Stimulated activated memory B cell treated with anti-CD40 and anti-IgM and Interleukin-4, amounts not matched to agents 10 μg/mL and 1 μg/mL and 100 μg/mL, for 72 hours (primary cell): ENCODE measurements at regions not wholly inside any gene's neighbourhood (a gene's known extent, or its start where the extent isn't known, plus 50 kb on each side); places are given as distances from the start of the nearest gene placed in this dataset.

Experiments used
- ATAC-seq: fragments of 150-1000 bp; cut with Tn5 transposase; 2 replicates; pipeline ENCODE4 v1.10.0; 2021
- H3K27ac Mint-ChIP-seq: one replicate; pipeline ENCODE4 v1.8.0; 2022; ENCODE audit warnings: mild to moderate bottlenecking, mixed read lengths
- H3K27me3 Mint-ChIP-seq: one replicate; pipeline ENCODE4 v1.8.0; 2022; ENCODE audit warnings: mixed read lengths
- H3K36me3 Mint-ChIP-seq: one replicate; pipeline ENCODE4 v1.8.0; 2022; ENCODE audit warnings: mixed read lengths
- H3K4me1 Mint-ChIP-seq: one replicate; pipeline ENCODE4 v1.8.0; 2022; ENCODE audit warnings: mixed read lengths
- H3K4me3 Mint-ChIP-seq: one replicate; pipeline ENCODE4 v1.8.0; 2022; ENCODE audit warnings: mild to moderate bottlenecking, moderate library complexity, mixed read lengths
- H3K9me3 Mint-ChIP-seq: one replicate; pipeline ENCODE4 v1.8.0; 2022; ENCODE audit warnings: mixed read lengths

DNA sequence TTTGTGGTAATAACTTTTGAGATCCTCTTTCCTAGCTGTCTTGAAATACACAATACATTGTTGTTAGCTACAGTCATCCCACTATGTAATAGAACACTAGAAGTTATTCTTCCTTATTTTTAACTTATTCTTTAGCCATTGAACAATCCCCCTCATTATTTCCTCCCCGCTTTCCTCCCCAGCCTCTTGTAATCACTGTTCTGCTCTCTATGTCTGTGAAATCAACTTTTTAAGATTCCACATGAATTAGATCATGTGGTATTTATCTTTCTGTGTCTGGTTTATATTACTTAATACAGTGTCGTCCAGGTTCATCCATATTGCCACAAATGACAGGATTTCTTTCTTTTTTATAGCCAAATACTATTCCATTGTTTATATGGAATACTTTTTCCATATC, 72.9 kb downstream of the SLC10A2 start:
- H3K36me3 Mint-ChIP-seq: no peaks in the 10 kb centered on the region
- H3K4me3 Mint-ChIP-seq: no peak overlapping the region
- H3K27me3 Mint-ChIP-seq: no peaks in the 10 kb centered on the region
- ATAC-seq: no peak
- H3K9me3 Mint-ChIP-seq: peaks cover 11% of the 10 kb centered on the region
- no peaks in the 10 kb centered on the region for H3K4me1 Mint-ChIP-seq
- H3K27ac Mint-ChIP-seq: no peak overlapping the region

DNA sequence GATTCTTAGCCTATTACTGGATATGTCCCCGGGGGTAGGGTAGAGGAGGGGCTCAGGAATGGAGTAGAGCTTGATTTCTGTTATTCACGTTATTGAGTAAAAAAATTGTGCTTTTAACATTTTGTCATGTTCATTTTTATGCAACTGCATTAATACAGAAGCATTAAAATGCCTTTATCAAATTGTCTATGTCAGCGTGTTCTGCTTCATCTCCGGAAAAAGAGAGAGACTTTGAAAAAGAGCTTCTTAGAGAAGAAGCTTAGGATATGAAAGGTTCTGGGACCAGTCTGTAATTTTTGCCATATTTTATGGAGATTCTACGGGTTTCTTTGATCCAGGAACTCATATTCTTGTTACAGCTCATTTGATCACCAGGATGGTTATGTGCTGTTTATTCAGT, 82.0 kb downstream of the SLC10A2 start:
- no peaks in the 10 kb centered on the region for H3K4me1 Mint-ChIP-seq
- no peak for ATAC-seq
- H3K27me3 Mint-ChIP-seq: no peaks in the 10 kb centered on the region
- H3K27ac Mint-ChIP-seq: no peak overlapping the region
- H3K9me3 Mint-ChIP-seq: peaks cover 17% of the 10 kb centered on the region
- no peak overlapping the region for H3K4me3 Mint-ChIP-seq
- no peaks in the 10 kb centered on the region for H3K36me3 Mint-ChIP-seq

DNA sequence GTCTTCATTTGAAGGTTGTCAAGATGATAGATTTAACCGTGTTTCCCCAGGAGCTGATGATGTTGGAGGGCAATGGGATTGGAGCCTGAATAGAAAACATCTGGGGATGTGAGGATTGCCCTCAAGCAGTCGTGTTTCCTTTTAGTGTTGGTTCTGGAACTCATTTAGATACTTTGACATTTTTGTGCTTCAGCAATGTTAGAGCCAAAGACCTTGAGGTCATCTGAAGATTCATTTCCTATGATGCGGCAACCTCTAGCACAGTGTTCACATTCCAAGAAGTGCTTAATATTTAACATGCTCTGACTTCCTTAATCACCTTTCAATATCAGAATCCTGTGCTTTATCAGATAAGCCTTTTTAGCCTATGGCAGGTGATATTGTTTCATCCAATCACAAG, 82.7 kb downstream of the SLC10A2 start:
- no peak overlapping the region for H3K4me3 Mint-ChIP-seq
- no peak for ATAC-seq
- H3K36me3 Mint-ChIP-seq: no peaks in the 10 kb centered on the region
- peaks cover 13% of the 10 kb centered on the region for H3K9me3 Mint-ChIP-seq
- no peak overlapping the region for H3K27ac Mint-ChIP-seq
- no peaks in the 10 kb centered on the region for H3K4me1 Mint-ChIP-seq
- no peaks in the 10 kb centered on the region for H3K27me3 Mint-ChIP-seq

DNA sequence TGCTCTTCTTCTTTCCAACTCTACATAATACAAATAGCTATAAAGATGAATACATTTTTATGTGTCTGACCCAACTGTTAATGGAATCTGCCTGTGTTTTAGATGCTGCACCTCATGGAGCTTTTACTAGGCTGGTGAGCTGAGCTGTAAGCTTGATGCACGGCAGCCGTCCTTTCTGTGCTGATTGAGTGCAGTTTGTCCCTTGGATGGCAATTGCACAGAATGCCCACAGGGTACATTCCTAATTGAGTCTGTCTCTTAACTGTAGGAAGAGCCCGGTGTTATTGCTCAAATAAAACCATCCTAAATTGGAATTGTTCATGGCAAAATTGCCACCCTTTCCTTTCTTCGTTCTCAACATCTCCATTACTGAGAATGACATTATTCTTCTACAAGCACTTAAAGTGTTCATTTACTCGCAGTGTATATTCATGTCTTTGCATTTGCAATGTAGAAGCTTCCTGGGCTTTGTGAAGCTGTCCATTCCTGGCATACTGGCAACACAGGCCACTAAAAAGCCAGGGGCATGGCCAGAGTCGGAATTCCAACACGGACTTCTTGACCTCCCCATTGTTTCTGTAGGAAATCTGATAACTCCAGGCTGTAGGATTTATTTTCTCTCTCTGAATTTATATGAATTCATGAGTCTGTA, 85.8 kb downstream of the SLC10A2 start:
- Mint-ChIP-seq H3K27ac (no peak overlapping the region), H3K4me1 (no peaks in the 10 kb centered on the region), H3K27me3 (no peaks in the 10 kb centered on the region), H3K9me3 (no peaks in the 10 kb centered on the region), H3K4me3 (no peak overlapping the region), H3K36me3 (no peaks in the 10 kb centered on the region)
- ATAC-seq: no peak

DNA sequence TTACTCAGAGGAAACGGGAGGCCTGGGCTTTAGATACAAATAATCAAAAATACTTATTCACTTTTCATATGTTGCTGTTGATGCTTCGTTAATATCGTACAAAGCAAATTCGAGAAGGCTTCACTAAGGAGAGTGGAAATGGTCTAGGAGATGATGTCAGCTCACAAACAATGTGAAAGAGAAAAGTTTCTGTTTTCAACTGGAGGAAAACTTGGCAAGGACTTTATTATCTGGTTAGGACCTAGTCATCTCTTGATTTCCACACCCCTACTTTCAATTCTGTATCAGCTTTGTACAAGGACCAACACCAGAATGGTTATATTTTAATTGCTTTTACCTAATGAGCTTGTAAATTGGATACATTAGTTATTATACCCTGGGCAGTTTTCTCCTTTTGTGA, 88.0 kb downstream of the SLC10A2 start:
- no peak overlapping the region for H3K4me3 Mint-ChIP-seq
- no peaks in the 10 kb centered on the region for H3K4me1 Mint-ChIP-seq
- H3K27me3 Mint-ChIP-seq: no peaks in the 10 kb centered on the region
- no peaks in the 10 kb centered on the region for H3K9me3 Mint-ChIP-seq
- no peak for ATAC-seq
- H3K27ac Mint-ChIP-seq: no peak overlapping the region
- H3K36me3 Mint-ChIP-seq: no peaks in the 10 kb centered on the region

DNA sequence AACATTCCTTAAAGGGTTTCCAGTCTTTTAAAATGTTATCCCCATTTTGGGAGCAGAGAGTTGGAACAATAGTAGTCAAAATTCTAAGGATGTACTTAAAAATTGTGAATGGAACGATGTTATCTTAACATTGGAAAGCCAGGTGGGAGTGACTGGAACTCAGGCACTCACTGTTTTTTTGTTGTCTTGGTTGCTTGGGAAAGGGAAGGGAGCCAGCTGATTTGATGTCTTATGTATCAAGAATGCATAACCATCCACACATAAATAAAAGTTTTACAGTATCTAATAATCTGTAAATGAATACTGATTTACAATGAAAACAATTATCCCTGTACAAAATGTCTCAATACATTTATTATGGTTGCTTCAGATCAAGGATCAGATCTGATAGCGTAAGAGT, 88.7 kb downstream of the SLC10A2 start:
- Mint-ChIP-seq H3K4me3 (no peak overlapping the region), H3K27ac (no peak overlapping the region), H3K36me3 (no peaks in the 10 kb centered on the region)

DNA sequence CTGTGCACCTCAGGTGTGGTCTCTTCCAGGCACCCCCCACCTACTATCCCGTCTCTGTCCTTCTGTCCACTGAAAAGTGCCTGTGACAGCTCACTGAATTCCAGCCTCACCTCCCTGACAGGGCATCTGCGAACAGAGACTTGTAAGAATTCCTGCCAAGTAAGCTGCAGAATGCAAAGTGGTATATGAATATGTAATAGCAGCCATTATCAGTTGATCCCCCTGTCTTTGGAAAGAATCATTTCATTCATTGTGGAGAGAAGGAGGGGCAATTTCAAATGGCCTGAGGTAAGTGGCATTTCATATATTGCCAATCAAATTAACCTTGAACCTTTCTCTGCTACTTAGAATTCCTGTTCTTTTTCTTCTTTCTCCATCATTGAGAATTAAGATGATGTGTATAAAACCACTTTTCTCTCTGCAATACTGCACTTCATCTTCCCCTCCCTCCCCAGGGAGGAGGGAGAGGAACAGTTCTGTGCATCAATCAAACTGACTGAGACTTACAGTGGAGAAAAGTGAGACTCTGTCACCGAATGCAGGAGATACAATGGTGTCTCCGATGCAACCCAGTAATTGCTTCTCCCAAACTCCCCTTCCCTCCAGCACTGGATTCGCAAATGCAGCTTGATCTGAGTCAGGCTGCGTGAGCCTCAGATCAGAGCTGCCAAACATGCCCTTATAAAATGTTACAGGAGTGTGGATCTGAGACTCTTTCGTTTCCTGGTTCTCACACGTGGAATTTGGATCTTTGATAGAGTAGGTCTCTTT, 91.7 kb downstream of the SLC10A2 start:
- Mint-ChIP-seq H3K9me3 (no peaks in the 10 kb centered on the region), H3K27ac (no peak overlapping the region), H3K4me3 (no peak overlapping the region), H3K36me3 (no peaks in the 10 kb centered on the region), H3K27me3 (no peaks in the 10 kb centered on the region), H3K4me1 (no peaks in the 10 kb centered on the region)
- ATAC-seq: no peak

More for the DNA sequence above, 88.7 kb downstream of the SLC10A2 start:
- Mint-ChIP-seq H3K27me3 (no peaks in the 10 kb centered on the region), H3K9me3 (no peaks in the 10 kb centered on the region), H3K4me1 (no peaks in the 10 kb centered on the region)
- no peak for ATAC-seq

DNA sequence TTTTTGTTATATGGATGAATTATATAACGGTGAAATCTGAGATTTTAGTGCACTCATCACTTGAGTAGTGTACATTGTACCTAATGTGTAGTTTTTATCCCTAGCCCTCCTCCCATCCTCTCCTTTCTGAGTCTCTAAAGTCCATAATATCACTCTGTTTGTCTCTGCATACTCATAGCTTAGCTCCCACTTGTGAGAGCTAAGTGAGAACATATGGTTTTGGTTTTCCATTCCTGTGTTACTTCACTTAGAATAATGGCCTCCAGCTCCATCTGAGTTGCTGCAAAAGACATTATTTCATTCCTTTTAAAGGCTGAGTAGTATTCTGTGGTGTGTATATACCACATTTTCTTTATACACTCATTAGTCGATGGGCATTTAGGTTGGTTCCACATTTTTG, 94.0 kb downstream of the SLC10A2 start:
- no peak for ATAC-seq
- Mint-ChIP-seq H3K4me3 (no peak overlapping the region), H3K27ac (no peak overlapping the region), H3K9me3 (no peaks in the 10 kb centered on the region), H3K27me3 (no peaks in the 10 kb centered on the region), H3K36me3 (no peaks in the 10 kb centered on the region), H3K4me1 (peaks cover 6% of the 10 kb centered on the region)

DNA sequence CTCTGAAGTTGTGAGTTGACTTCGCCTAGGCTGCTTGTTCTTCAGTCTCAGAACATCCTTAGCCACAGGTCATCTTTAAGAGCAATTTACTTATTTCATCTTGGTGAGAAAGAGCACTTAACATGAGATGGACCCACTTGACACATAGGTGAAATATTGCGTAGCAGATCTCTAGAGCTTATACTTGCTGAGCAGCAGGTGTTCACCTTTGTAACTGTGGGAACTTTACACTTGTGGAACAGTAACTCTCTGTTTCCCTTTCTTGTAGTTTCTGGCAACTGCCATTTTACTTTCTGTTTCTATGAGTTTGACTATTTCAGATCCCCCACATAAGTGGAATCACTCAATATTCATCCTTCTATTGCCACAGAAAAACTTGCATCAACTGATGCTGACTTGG, 95.7 kb downstream of the SLC10A2 start:
- no peak for ATAC-seq
- Mint-ChIP-seq H3K4me1 (peaks cover 6% of the 10 kb centered on the region), H3K4me3 (no peak overlapping the region), H3K27me3 (no peaks in the 10 kb centered on the region), H3K27ac (no peak overlapping the region), H3K36me3 (no peaks in the 10 kb centered on the region), H3K9me3 (no peaks in the 10 kb centered on the region)

DNA sequence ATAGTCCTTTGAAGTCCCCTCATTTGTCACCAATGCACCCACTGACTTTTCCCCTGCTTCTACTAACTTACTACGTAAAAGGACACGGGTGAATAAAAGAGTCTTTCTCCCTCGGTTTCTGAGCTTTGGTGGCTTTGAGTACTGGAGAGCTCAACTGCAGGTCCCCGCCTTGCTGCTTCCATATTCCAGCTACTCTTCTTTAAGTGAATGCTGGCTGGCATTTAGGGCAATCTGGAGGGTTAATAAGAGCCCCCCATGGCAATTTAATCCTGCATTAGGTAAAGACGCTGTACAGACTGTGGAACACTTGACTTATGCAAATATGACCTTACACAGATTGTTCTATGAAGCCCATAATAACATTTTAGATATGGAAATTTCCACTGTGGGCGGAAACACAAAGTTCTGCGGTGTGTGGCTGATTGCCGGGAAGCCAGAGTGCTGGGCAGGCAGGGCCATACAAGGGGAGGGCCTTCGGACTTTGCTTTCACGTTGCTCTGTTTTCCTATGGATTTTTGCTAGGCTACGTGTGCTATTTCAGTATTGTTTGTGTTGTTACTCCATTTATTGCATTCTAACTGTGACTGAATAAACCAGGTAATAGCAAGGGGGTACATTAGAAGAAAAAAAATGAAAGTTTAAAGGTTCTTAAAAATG, 97.5 kb downstream of the SLC10A2 start:
- Mint-ChIP-seq H3K27me3 (no peaks in the 10 kb centered on the region), H3K9me3 (no peaks in the 10 kb centered on the region), H3K27ac (no peak overlapping the region), H3K4me1 (peaks cover 6% of the 10 kb centered on the region), H3K36me3 (no peaks in the 10 kb centered on the region), H3K4me3 (no peak overlapping the region)
- peak; percentile 31 for ATAC-seq

DNA sequence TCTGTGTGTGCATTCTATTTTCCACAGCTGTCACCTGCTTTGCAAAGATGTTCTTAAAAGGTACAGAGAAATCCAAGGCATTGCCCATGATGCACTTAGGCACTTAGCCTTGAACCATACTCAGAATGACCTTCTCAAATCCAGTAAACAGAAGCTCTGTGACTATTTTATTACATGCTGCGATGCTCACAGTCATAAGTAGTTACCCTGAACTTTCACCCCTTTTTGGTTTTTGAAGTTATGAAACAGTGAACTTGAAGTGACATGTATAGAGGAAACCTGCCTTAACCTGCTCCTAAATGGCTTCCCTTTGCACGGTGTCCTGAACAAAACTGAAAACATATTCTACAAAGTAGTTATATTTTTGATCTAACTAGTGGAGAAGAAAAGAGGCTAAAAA, 100.4 kb downstream of the SLC10A2 start:
- Mint-ChIP-seq H3K27me3 (no peaks in the 10 kb centered on the region), H3K36me3 (no peaks in the 10 kb centered on the region), H3K9me3 (peaks cover 6% of the 10 kb centered on the region), H3K4me3 (no peak overlapping the region), H3K4me1 (peaks cover 6% of the 10 kb centered on the region), H3K27ac (no peak overlapping the region)
- ATAC-seq: no peak

DNA sequence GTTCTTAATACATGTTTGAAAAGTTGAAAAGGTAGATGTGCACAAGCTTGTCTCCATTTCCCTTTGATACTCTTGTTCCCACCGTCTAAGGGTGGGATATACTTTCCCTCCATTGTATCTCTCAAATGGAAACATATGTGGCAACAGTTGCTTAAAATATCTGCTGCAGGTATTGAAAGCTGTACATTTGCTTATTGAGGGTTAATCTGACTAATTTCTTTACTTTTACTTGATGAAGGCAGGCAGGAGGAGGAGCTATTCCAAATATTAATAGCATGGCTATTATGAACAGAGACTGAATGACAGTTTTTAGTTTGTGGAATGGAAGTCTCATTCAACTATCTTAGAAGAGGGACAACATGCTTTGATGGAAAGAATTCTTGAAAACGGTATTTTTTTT, 103.8 kb downstream of the SLC10A2 start:
- Mint-ChIP-seq H3K27ac (no peak overlapping the region), H3K4me3 (no peak overlapping the region), H3K36me3 (no peaks in the 10 kb centered on the region), H3K27me3 (no peaks in the 10 kb centered on the region), H3K9me3 (peaks cover 6% of the 10 kb centered on the region), H3K4me1 (no peaks in the 10 kb centered on the region)
- ATAC-seq: no peak

DNA sequence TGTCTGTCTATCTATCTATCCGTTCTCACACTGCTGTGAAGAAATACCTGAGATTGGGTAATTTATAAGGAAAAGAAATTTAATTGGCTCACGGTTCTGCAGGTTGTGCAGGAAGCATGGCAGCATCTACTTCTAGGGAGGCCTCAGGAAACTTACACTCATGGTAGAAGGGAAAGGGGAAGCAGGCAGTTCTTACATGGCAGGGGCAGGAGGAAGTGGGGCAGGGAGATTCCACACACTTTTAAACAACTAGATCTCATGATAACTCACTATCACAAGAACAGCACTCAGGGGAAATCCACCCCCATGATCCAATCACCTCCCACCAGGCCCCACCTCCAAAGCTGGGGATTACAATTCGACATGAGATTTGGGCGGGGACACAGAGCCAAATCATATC, 105.3 kb downstream of the SLC10A2 start:
- H3K4me1 Mint-ChIP-seq: no peaks in the 10 kb centered on the region
- H3K27me3 Mint-ChIP-seq: no peaks in the 10 kb centered on the region
- H3K27ac Mint-ChIP-seq: no peak overlapping the region
- no peak for ATAC-seq
- H3K9me3 Mint-ChIP-seq: peaks cover 6% of the 10 kb centered on the region
- no peaks in the 10 kb centered on the region for H3K36me3 Mint-ChIP-seq
- no peak overlapping the region for H3K4me3 Mint-ChIP-seq

DNA sequence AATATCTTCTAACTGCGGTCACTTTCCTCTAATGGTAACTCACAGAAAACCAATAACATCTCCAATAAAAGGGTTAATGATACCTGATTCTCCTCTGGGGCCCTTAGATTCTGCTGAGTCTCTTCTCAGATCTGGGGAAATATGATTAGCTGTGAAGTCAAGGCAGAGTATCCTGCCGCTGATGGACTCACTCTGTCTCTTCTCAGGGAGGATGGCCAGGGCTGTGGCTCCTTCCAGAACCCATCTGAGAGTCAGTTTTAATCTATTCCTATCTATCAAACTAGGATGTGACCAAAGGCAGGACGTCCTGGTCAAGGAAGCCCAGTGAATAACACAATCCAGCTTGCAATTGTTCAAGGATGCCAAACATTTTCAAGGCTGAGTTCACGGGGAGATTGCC, 109.8 kb downstream of the SLC10A2 start:
- no peak for ATAC-seq
- H3K4me3 Mint-ChIP-seq: no peak overlapping the region
- no peaks in the 10 kb centered on the region for H3K27me3 Mint-ChIP-seq
- H3K27ac Mint-ChIP-seq: no peak overlapping the region
- no peaks in the 10 kb centered on the region for H3K36me3 Mint-ChIP-seq
- H3K4me1 Mint-ChIP-seq: no peaks in the 10 kb centered on the region
- H3K9me3 Mint-ChIP-seq: peaks cover 6% of the 10 kb centered on the region

DNA sequence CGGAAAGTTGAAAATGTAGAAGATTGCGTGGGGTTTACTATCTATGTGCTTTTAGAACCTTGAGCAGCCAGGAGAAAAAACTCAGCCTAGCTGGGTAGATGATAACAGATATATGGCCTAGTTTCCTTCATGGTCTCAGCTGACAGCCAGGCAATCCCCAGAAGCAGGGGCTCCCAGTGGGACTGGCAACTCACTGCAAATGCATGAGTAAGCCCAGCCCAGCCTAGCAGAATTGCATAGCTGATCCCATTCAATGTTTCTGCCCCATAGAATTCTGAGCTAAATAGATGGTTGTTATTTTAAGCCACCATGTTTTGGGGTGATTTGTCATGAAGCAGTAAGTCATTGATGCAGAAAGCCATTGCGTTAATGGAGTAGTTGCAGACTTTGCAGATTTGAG, 108.5 kb downstream of the ERCC5 start:
- Mint-ChIP-seq H3K4me1 (no peaks in the 10 kb centered on the region), H3K36me3 (no peaks in the 10 kb centered on the region)

DNA sequence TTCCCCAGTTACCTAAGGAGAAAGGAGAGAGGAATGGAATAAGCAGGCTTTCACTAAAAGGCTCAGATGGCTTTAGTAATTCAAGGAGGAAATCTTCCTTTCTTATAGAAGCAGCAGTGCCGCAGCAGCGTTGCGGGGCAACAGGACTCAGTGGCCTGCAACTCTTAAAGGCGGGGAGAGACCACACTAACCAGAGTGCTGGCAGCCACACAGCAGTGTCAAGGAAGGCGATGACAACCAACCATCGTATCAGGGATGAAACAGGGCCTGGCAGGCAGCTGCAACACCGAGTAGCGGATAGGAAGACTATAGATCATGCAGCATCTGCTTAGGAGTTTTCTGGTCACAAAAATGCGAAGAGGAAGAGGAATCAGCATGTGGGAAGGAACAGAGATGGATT, 106.0 kb downstream of the ERCC5 start:
- no peaks in the 10 kb centered on the region for H3K4me1 Mint-ChIP-seq
- no peak for ATAC-seq
- H3K27me3 Mint-ChIP-seq: no peaks in the 10 kb centered on the region
- H3K27ac Mint-ChIP-seq: no peak overlapping the region
- H3K36me3 Mint-ChIP-seq: no peaks in the 10 kb centered on the region
- H3K9me3 Mint-ChIP-seq: no peaks in the 10 kb centered on the region
- no peak overlapping the region for H3K4me3 Mint-ChIP-seq

More for the DNA sequence above, 108.5 kb downstream of the ERCC5 start:
- ATAC-seq: no peak
- no peak overlapping the region for H3K4me3 Mint-ChIP-seq
- H3K9me3 Mint-ChIP-seq: no peaks in the 10 kb centered on the region
- H3K27ac Mint-ChIP-seq: no peak overlapping the region
- no peaks in the 10 kb centered on the region for H3K27me3 Mint-ChIP-seq
